ENCODE measurements at regions not wholly inside any gene's neighbourhood (a gene's known extent, or its start where the extent isn't known, plus 50 kb on each side); places are given as distances from the start of the nearest gene placed in this dataset.

DNA sequence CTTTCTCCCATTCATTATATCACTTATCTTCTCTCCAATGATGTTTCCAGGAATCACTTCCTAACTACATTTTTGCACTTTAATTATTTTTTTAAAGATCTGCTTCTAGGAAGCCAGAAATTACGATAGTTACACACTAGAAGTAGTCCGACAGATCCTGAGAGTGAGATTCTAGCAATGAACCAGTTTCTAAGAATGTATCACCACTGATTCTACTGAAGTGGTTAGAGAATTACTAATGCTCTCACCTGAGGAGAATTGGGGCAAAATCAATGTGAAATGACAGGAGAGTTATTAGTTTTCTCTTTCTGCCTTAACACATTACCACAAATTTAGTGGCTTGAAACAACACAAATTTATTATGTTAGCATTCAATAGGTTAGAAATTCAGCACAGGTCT, 241.2 kb downstream of the CASP12 start:
- 17% methylated on average over 2 of the region's 2 CpGs for WGBS (ENCODE audit: low lambda C conversion rate)
- CTCF ChIA-PET (ENCODE audit: low intra/inter-chr PET ratio, low total read pairs): no interaction called here
- BruUV-seq (replicated peaks): no TSS peak

More for the DNA sequence above, 241.2 kb downstream of the CASP12 start:
- no peaks in the 10 kb centered on the region for H3K27me3 ChIP-seq (ENCODE audit: control insufficient read depth in 1 of 2, insufficient read depth in 2 of 2, low read length in 2 of 2)
- H3K4me1 ChIP-seq (ENCODE audit: insufficient read depth, low read length): no peaks in the 10 kb centered on the region
- POLR2A ChIA-PET: no interaction called here
- no peak overlapping the region for H2AFZ ChIP-seq (ENCODE audit: low read length)
- H3K36me3 ChIP-seq (replicated peaks in 1 of 2; ENCODE audit: control insufficient read depth in 1 of 2, insufficient read depth in 2 of 2, low read length in 2 of 2): no peaks in the 10 kb centered on the region
- H3K27ac ChIP-seq (ENCODE audit: extremely low read length, insufficient read depth, low read length): no peak overlapping the region
- ATAC-seq (no peak), FAIRE-seq (no peak), DNase-seq (ENCODE audit: low spot score) (no peak)
- no peaks in the 10 kb centered on the region for H3K79me2 ChIP-seq (ENCODE audit: insufficient read depth, low read length)
- in situ Hi-C loops (cut with HindIII; ENCODE audit: extremely low pct_ligation_motif_present, low pct_unique_long_range_greater_than_20kb): no loop called here
- no peaks in the 10 kb centered on the region for H3K9me3 ChIP-seq (ENCODE audit: low read length)
- no peak overlapping the region for H3K9ac ChIP-seq (ENCODE audit: insufficient read depth, low read depth, low read length)
- no peaks in the 10 kb centered on the region for H4K20me1 ChIP-seq (ENCODE audit: insufficient read depth, low read length)
- no peak for TF ChIP-seq RFX5 (IDR thresholded peaks at IDR 0.05; ENCODE audit: low read depth, low read length)
- no peak for TF ChIP-seq DMAP1 (CRISPR knock-in tag; IDR thresholded peaks at IDR 0.05)
- TF ChIP-seq, protein P1, sequence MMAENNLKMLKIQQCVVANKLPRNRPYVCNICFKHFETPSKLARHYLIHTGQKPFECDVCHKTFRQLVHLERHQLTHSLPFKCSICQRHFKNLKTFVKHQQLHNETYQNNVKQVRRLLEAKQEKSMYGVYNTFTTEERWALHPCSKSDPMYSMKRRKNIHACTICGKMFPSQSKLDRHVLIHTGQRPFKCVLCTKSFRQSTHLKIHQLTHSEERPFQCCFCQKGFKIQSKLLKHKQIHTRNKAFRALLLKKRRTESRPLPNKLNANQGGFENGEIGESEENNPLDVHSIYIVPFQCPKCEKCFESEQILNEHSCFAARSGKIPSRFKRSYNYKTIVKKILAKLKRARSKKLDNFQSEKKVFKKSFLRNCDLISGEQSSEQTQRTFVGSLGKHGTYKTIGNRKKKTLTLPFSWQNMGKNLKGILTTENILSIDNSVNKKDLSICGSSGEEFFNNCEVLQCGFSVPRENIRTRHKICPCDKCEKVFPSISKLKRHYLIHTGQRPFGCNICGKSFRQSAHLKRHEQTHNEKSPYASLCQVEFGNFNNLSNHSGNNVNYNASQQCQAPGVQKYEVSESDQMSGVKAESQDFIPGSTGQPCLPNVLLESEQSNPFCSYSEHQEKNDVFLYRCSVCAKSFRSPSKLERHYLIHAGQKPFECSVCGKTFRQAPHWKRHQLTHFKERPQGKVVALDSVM (CRISPR knock-in tag; IDR thresholded peaks at IDR 0.05): no peak
- TF ChIP-seq, protein P2, sequence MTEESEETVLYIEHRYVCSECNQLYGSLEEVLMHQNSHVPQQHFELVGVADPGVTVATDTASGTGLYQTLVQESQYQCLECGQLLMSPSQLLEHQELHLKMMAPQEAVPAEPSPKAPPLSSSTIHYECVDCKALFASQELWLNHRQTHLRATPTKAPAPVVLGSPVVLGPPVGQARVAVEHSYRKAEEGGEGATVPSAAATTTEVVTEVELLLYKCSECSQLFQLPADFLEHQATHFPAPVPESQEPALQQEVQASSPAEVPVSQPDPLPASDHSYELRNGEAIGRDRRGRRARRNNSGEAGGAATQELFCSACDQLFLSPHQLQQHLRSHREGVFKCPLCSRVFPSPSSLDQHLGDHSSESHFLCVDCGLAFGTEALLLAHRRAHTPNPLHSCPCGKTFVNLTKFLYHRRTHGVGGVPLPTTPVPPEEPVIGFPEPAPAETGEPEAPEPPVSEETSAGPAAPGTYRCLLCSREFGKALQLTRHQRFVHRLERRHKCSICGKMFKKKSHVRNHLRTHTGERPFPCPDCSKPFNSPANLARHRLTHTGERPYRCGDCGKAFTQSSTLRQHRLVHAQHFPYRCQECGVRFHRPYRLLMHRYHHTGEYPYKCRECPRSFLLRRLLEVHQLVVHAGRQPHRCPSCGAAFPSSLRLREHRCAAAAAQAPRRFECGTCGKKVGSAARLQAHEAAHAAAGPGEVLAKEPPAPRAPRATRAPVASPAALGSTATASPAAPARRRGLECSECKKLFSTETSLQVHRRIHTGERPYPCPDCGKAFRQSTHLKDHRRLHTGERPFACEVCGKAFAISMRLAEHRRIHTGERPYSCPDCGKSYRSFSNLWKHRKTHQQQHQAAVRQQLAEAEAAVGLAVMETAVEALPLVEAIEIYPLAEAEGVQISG (CRISPR knock-in tag; IDR thresholded peaks at IDR 0.05): no peak
- TF ChIP-seq, protein P3, sequence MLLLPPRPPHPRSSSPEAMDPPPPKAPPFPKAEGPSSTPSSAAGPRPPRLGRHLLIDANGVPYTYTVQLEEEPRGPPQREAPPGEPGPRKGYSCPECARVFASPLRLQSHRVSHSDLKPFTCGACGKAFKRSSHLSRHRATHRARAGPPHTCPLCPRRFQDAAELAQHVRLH (CRISPR knock-in tag; IDR thresholded peaks at IDR 0.05; ENCODE audit: borderline replicate concordance, low read depth): no peak
- TF ChIP-seq, protein P4, sequence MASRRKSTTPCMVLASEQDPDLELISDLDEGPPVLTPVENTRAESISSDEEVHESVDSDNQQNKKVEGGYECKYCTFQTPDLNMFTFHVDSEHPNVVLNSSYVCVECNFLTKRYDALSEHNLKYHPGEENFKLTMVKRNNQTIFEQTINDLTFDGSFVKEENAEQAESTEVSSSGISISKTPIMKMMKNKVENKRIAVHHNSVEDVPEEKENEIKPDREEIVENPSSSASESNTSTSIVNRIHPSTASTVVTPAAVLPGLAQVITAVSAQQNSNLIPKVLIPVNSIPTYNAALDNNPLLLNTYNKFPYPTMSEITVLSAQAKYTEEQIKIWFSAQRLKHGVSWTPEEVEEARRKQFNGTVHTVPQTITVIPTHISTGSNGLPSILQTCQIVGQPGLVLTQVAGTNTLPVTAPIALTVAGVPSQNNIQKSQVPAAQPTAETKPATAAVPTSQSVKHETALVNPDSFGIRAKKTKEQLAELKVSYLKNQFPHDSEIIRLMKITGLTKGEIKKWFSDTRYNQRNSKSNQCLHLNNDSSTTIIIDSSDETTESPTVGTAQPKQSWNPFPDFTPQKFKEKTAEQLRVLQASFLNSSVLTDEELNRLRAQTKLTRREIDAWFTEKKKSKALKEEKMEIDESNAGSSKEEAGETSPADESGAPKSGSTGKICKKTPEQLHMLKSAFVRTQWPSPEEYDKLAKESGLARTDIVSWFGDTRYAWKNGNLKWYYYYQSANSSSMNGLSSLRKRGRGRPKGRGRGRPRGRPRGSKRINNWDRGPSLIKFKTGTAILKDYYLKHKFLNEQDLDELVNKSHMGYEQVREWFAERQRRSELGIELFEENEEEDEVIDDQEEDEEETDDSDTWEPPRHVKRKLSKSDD (CRISPR knock-in tag; IDR thresholded peaks at IDR 0.05; ENCODE audit: low read depth): no peak
- TF ChIP-seq ZBTB21 (CRISPR knock-in tag; IDR thresholded peaks at IDR 0.05): no peak
- no peak for TF ChIP-seq ZNF335 (CRISPR knock-in tag; IDR thresholded peaks at IDR 0.05)
- TF ChIP-seq MBNL3 (CRISPR knock-in tag; conservative IDR thresholded peaks at IDR 0.05): no peak
- no peak for TF ChIP-seq ZNF292 (CRISPR knock-in tag; IDR thresholded peaks at IDR 0.05; ENCODE audit: borderline replicate concordance, low read depth)
- no peak for TF ChIP-seq ZNF3 (CRISPR knock-in tag; IDR thresholded peaks at IDR 0.05)
- TF ChIP-seq, protein P5, sequence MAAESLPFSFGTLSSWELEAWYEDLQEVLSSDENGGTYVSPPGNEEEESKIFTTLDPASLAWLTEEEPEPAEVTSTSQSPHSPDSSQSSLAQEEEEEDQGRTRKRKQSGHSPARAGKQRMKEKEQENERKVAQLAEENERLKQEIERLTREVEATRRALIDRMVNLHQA (CRISPR knock-in tag; IDR thresholded peaks at IDR 0.05): no peak
- TF ChIP-seq ZKSCAN8 (CRISPR knock-in tag; IDR thresholded peaks at IDR 0.05; ENCODE audit: borderline replicate concordance): no peak
- intact Hi-C loops (cut with micrococcal nuclease; ENCODE audit: unreplicated experiment): no loop called here
- no peak overlapping the region for H3K4me2 ChIP-seq (ENCODE audit: low read depth, low read length)
- H3K4me3 ChIP-seq (replicated peaks in 1 of 3; ENCODE audit: insufficient read depth in 1 of 3, low read depth in 2 of 3, low read length in 3 of 3): no peak overlapping the region
